ENCODE measurements at regions not wholly inside any gene's neighbourhood (a gene's known extent, or its start where the extent isn't known, plus 50 kb on each side); places are given as distances from the start of the nearest gene placed in this dataset.

DNA sequence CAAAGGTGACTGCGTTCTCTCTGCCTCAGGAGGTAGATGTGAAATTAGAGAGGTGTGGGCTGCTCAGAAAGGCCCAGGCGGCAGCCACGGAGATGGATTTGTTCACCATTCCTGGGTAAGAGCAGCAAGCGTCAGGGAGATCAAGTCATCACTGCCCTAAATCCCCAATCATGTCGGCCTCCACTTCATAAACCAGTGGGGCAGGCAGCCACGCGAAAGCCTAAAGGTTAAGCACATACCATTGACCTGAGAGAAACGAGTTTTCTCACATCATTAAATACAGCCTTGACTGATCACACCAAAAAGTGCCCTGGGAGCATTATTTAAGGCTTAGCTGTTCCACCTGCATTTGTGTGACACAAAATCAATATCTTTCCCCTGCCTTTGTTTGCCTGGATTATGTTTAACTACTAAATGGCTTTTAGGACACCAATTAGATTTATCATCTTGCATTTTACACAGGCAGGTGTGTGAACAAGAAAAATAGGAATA, 50.7 kb upstream of the FOXB1 start:
- no peaks in the 10 kb centered on the region for H3K4me1 Mint-ChIP-seq (ENCODE audit: unreplicated experiment)
- H3K36me3 Mint-ChIP-seq (ENCODE audit: unreplicated experiment): no peaks in the 10 kb centered on the region
- H3K27ac Mint-ChIP-seq (ENCODE audit: unreplicated experiment): no peak overlapping the region
- H3K4me3 Mint-ChIP-seq (ENCODE audit: unreplicated experiment): no peak overlapping the region
- no peak for DNase-seq (ENCODE audit: extremely low spot score, unreplicated experiment)
- H3K27me3 Mint-ChIP-seq (ENCODE audit: unreplicated experiment): peaks cover 2% of the 10 kb centered on the region
- no peaks in the 10 kb centered on the region for H3K9me3 Mint-ChIP-seq (ENCODE audit: unreplicated experiment)
- TF ChIP-seq, protein P1, sequence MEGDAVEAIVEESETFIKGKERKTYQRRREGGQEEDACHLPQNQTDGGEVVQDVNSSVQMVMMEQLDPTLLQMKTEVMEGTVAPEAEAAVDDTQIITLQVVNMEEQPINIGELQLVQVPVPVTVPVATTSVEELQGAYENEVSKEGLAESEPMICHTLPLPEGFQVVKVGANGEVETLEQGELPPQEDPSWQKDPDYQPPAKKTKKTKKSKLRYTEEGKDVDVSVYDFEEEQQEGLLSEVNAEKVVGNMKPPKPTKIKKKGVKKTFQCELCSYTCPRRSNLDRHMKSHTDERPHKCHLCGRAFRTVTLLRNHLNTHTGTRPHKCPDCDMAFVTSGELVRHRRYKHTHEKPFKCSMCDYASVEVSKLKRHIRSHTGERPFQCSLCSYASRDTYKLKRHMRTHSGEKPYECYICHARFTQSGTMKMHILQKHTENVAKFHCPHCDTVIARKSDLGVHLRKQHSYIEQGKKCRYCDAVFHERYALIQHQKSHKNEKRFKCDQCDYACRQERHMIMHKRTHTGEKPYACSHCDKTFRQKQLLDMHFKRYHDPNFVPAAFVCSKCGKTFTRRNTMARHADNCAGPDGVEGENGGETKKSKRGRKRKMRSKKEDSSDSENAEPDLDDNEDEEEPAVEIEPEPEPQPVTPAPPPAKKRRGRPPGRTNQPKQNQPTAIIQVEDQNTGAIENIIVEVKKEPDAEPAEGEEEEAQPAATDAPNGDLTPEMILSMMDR (IDR thresholded peaks at IDR 0.05): no peak

DNA sequence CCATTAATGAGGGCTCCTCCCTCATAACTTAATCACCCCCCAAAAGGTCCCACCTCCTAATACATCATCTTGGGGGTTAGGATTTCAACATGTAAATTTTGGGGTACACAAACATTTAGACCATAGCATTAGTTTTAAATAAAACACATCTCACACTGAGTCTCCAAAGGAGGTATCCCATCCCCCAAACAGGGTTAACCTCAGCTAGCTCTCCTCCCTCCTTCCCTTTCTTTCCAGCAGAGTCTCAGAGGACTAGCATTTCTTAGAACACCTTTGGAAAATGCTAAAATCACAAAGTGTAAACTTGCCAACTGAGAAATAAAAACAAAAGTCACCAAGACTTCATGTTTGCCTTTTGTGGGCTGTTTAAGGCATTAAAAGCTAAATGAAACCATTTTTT, 51.2 kb upstream of the FOXB1 start:
- no peak overlapping the region for H3K4me3 Mint-ChIP-seq (ENCODE audit: unreplicated experiment)
- no peaks in the 10 kb centered on the region for H3K4me1 Mint-ChIP-seq (ENCODE audit: unreplicated experiment)
- H3K27ac Mint-ChIP-seq (ENCODE audit: unreplicated experiment): no peak overlapping the region
- DNase-seq (ENCODE audit: extremely low spot score, unreplicated experiment): no peak
- H3K36me3 Mint-ChIP-seq (ENCODE audit: unreplicated experiment): no peaks in the 10 kb centered on the region
- TF ChIP-seq, protein P1 (IDR thresholded peaks at IDR 0.05): no peak
- H3K9me3 Mint-ChIP-seq (ENCODE audit: unreplicated experiment): no peaks in the 10 kb centered on the region
- H3K27me3 Mint-ChIP-seq (ENCODE audit: unreplicated experiment): peaks cover 2% of the 10 kb centered on the region

DNA sequence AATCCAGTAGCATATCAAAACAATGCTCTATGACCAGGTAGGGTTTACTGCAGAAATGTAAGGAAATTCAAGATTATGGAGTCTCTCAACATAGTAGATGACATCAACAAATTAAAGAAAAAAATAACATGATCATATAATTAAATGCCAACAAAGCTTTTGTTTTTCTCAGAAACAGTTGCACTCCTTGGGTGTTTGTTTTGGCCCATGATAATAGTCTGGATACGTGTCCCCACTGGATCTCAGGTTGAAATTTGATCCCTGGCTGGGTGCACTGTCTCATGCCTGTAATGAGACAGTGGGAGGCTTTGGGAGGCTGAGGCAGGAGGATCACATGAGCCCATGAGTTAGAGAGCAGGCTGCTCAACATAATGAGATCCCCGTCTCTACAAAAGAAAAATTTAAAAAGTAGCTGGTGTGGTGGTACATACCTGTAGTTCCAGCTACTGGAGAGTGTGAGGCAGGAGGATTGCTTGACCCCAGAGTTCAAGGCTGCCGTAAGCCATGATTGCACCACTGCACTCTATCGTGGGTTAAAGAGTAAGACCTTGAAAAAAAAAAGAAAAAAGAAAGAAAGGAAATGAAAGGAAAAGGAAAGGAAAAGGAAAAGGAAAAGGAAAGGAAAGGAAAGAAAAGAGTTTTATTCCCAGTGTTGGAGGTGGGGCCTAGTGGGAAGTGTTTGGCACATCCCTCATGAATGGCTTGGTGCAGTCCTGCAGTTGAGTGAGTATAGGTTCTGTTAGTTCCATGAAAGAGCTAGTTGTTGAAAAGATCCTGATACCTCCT, 53.3 kb upstream of the FOXB1 start:
- Mint-ChIP-seq H3K27ac (ENCODE audit: unreplicated experiment) (no peak overlapping the region), H3K4me1 (ENCODE audit: unreplicated experiment) (no peaks in the 10 kb centered on the region), H3K36me3 (ENCODE audit: unreplicated experiment) (no peaks in the 10 kb centered on the region), H3K27me3 (ENCODE audit: unreplicated experiment) (no peaks in the 10 kb centered on the region), H3K4me3 (ENCODE audit: unreplicated experiment) (no peak overlapping the region), H3K9me3 (ENCODE audit: unreplicated experiment) (no peaks in the 10 kb centered on the region)
- TF ChIP-seq, protein P1 (IDR thresholded peaks at IDR 0.05): no peak
- DNase-seq (ENCODE audit: extremely low spot score, unreplicated experiment): no peak

DNA sequence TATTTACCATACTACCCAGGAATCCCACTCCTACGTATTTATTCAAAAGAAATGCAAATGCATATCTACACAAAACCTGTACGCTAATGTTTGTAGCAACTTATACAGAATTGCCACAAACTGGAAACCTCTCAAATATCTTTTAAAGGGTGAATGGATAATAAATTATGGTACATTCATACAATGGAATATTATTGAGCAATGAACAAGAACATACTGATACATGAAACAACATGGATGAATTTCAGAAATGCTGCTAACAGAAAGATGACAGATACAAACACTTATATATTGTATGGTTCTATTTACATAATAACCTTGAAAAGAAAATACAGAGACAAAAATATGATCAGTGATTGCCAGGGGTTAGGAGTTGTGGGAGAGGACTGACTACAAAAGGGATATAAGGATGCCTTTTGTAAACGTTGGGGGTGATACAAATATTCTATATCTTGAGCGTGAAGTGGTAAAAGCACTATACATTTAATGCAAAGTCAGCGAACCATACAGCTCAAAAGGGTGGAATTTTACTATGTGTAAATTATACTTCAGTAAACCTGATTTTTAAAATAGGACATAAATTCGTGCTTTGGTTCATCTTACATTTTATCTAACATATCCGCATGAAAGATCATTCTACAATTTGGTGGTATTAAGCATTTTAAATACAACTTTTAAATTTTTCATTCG, 55.0 kb upstream of the FOXB1 start:
- DNase-seq (ENCODE audit: extremely low spot score, unreplicated experiment): no peak
- Mint-ChIP-seq H3K27ac (ENCODE audit: unreplicated experiment) (no peak overlapping the region), H3K4me3 (ENCODE audit: unreplicated experiment) (no peak overlapping the region), H3K4me1 (ENCODE audit: unreplicated experiment) (no peaks in the 10 kb centered on the region), H3K9me3 (ENCODE audit: unreplicated experiment) (no peaks in the 10 kb centered on the region), H3K27me3 (ENCODE audit: unreplicated experiment) (no peaks in the 10 kb centered on the region), H3K36me3 (ENCODE audit: unreplicated experiment) (no peaks in the 10 kb centered on the region)
- TF ChIP-seq, protein P1 (IDR thresholded peaks at IDR 0.05): no peak

DNA sequence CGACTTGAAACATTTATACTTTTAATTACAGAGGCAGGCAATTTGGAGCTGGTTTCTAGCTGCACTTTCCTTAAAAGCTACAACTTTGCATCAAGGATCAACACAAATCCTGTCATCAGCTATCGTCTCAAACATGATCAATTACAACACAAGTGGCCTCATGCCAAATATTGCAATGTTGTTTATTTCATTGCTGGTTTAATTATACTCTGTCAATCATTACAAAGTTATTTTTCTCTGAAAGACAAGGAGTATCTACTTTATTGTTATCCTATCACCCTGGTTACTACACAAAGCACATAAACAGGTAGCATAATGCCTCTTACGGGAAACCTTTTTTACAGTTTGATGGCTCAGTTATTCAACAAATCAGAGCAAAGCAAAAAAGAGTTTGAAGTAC, 58.0 kb upstream of the FOXB1 start:
- Mint-ChIP-seq H3K4me3 (ENCODE audit: unreplicated experiment) (no peak overlapping the region), H3K4me1 (ENCODE audit: unreplicated experiment) (no peaks in the 10 kb centered on the region), H3K27ac (ENCODE audit: unreplicated experiment) (no peak overlapping the region), H3K9me3 (ENCODE audit: unreplicated experiment) (no peaks in the 10 kb centered on the region), H3K36me3 (ENCODE audit: unreplicated experiment) (no peaks in the 10 kb centered on the region), H3K27me3 (ENCODE audit: unreplicated experiment) (peaks cover 3% of the 10 kb centered on the region)
- no peak for DNase-seq (ENCODE audit: extremely low spot score, unreplicated experiment)
- TF ChIP-seq, protein P1 (IDR thresholded peaks at IDR 0.05): no peak
